Stimulated activated CD4-positive, alpha-beta T cell treated with anti-CD3 and anti-CD28 coated beads, Interleukin-15, amount 100 ng/mL, for 24 hours (primary cell): ENCODE measurements at regions not wholly inside any gene's neighbourhood (a gene's known extent, or its start where the extent isn't known, plus 50 kb on each side); places are given as distances from the start of the nearest gene placed in this dataset.
"Not testable (repeated sequence)": the region's sequence is repeated elsewhere in the genome, so short reads cannot be mapped to it uniquely, and the experiment has no call there.

Source experiments
- DNase-seq: peaks from one replicate; pipeline ENCODE4 v3.0.0-alpha.2; 2020

DNA sequence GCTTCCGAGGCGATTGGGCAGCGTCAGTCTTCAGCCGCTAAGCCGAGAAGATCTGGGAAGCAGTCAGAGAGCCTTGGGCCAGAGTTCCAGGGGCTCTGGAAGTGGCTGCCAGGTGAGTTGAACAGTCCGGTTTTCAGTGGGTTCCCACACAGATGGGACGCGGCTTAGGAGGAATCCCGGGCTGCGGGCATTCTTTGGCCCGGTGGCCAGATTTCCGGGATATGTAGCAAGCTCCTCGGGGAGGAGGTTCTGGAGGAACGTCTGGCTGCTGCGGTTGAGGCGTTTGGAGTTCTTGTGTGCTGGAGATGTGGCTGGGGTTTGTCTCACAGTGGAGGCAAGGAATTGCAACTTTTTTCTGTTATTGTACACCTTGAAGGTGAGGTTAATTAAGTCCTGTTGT is 182.6 kb downstream of the CD83 start:
- DNase-seq: not testable (repeated sequence)

DNA sequence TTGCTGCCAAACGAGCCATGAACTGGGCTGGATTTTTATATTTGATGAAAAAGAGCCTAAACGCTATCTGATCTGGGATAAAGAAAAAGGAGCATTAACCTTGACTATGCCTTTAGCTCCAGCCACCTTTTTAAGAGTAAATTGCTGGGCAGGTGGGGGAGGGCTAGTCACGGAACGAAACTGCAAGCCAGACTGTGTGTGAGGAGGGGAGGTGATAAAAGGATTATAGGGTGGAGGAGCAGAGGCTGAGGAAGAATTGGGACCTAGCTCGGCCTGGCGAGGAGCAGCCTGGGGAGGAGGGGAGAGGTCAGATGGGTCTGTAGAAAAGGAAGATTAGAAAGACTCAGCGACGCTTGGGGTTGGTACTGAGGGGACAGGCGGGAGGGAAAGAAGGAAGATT is 183.1 kb downstream of the CD83 start:
- not testable (repeated sequence) for DNase-seq

DNA sequence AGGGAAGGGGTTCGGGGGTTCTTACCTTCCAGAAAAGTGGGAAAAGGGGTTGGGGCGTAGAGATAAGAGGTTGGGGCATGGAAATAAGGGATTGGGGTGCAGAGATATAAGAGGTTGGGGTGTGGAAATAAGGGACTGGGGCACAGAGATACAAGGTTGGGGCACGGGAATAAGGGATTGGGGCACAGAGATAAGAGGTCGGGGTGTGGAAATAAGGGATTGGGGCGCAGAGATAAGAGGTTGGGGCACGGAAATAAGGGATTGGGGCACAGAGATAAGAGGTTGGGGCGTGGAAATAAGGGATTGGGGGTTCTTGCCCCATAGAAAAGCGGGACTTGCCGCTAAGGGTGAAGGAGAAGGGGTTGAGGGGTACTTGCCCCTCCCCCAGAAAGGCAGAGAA is 183.9 kb downstream of the CD83 start:
- not testable (repeated sequence) for DNase-seq

GRCh38 chr6:14305131-14305530 is 187.6 kb downstream of the CD83 start:
- DNase-seq: peak; percentile 18

DNA sequence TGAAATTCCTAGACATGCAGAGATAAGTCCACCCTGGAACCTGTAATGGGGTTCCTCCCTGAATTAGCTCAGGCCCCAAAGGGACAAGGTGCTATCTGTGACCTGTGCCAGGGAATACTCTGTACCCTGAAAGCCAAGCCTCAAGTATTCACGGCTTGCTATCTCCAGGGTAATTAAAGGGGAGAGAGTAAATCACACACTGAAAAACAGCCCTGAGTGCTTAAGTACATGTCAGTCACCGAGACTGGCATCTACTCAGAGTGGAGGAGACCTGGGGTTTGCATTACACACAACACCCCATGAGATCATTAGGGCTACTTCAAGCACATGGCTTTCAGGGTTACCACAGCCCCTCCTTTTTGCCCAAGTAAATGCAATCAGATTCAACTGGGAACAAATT is 188.1 kb downstream of the CD83 start:
- DNase-seq: no peak

- DNase-seq: no peak
These were observed 188.8 kb downstream of the CD83 start for GRCh38 chr6:14306151-14306906.

DNA sequence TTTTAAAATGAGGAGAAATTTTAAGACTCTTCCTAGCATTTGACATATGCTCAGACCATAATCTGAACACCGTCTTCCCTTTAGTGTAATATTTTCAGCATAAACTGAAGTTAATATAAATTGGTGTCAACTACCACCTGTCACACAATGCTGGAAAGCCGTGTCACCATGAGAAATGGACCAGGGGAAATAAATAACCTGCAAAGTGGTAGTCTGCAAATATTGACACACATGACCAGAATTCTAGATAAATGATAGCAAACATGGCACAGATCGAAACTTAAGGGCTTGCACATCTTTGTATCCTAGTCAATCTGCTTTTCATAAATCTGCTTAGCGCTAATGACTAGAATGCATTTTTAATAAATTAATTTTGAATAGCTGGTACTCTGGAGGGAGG is 191.9 kb downstream of the CD83 start:
- no peak for DNase-seq

GRCh38 chr6:14309951-14310445 is 192.4 kb downstream of the CD83 start:
- DNase-seq: no peak

GRCh38 chr6:14310960-14311359 is 193.4 kb downstream of the CD83 start:
- no peak for DNase-seq

- DNase-seq: no peak
These were observed 195.0 kb downstream of the CD83 start for GRCh38 chr6:14312587-14312986.

GRCh38 chr6:14313248-14313647 is 195.7 kb downstream of the CD83 start:
- no peak for DNase-seq

DNA sequence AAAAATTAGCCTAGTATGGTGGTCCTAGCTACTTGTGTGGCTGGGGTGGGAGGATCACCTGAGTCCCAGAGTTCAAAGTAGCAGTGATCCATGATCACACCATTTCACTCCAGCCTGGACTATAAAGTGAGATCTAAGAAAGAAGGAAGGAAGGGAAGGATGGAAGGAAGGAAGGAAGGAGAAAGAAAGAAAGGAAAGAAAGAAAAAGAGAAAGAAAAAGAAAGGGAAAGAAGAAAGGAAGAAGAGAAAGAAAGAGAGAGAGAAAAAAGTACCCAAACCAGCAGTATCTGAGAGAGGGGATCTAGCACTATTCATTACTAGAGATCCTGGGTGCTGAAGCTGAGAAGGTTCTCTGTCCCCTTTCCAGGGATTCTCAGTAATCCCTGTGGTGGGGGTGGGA is 197.8 kb downstream of the CD83 start:
- DNase-seq: no peak

DNA sequence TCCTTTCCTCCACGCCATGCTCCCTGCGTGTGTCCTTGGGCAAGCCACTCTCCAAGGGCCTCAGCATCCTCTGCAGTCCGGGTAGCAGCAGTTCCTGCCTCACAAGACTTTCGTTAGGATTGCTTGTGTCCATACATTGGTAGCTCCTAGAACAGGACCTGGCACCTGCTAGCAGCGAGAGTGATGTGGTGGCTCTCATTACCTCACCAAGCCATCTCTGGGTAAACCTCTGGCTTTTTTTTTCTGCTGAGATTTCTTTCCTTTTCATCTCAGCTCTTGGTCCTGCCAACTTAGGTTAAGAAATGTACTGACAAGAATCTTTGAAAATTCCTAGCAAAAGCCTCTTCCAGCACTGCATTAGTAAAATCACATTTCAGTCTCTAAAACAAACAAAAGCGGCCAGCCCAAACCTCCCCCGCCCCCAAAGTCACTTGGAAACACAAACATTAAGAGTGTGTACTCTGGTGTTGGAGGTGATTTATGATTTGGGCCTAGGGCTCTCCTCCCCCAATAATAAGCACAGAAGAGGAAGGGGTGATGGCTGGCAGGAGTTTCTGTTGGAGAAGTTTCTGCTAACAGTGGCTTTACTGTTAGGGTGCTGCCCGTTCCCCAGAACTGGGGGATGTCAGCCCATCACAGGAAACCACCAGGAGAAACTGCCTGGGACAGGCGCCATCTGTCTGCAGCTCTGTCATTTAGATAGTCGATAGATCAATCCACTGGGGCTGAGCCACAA is 199.2 kb downstream of the CD83 start:
- DNase-seq: peak; percentile 19

DNA sequence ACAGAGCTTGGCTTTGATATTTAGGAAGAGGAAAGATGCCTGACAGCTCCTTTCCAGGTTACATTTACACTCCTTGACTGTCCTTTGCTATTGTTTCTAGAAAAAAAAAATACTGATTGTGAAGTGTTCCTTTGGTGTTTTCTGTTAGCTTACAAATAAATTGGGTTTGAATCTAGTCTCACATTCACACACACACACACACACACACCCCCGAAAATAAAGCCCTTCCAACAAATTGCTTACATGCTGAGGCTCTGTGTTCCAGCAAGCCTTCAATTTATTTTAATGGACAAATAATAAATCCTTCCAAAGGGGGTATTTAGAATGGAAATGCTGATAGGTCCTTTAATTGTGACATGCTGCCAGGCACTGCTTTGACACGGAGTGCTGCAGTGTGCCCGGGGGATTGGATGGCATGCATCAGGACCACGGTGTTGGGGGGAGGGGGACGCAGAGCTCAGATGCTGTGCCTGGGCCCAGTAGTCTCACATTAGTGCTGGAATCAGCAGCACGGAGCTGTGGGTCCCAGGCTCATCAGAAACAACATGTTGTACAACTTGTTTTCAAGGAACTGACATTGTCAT is 199.9 kb downstream of the CD83 start:
- DNase-seq: no peak

DNA sequence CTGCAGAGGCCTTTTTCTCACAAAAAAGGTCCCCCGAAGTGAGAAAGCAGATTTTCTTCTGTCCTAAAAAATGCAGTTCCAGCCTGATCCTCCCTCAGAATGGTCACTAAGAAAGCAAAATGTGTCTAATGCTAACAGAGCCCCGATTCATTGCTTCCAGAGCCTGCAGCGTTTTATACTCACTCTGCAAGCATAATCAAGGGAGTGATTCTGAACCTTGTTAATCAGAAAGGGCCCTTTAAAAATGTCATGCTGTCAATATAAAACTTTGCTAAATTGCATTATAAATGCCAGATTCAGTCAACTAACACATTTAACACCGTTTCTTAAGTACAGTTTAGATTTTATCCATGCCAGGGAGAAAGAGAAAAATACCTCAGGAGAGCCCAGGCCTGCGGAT is 202.8 kb downstream of the CD83 start:
- no peak for DNase-seq

DNA sequence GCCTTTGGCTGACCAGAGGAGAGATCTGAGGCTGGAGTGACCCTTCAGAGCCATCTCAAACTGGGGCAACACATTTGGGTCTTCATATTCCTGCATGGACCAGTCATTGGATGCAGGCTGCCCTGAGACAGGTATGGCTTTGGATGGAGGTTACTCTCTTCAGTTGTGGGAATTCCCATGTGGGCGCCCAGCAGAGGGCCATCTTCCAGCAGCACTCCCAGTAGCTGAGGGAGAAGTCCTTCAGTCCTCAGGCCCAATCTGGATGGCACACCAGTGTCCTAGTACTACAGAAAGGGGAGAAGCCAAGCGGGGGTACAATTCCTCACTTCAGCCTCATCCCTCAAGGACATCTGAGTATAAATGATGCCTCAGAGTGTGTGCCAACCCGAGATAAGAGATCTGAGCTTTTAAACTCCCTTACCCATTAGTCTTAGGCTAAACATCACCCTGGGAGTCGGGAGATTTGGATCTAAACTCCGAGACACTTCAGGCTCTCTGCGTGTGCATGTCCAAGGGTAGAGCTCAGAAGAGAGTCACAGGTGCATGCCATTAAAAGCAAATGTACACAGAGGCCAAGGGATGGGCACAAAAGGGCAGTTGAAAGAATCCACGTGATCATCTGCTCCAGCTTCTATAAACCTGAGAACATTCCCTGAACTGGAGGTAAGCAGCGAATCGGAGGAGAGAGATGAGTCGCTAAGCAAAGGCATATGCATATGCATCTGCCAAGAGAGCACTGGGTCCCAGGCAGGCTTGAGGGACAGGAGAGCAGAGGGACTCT is 204.6 kb downstream of the CD83 start:
- no peak for DNase-seq

DNA sequence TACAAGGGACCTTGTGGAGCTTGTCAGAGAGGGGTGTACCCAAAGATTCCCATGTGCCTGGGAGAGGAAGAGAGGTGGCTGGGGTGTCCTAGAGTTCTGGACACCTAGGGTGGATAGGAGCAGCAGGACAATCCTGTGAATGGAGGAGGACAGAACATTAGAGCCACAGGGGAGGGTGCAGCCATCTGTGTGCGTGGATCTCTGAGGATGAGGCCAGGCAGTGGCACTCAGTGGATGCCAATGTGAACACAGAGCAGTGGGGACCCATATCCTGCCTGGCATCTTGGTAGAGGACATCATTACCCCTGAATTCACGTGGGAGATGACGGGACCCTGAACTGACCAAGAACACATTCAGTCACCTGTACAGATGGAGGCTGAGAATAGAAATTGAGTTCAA is 205.3 kb downstream of the CD83 start:
- DNase-seq: no peak

GRCh38 chr6:14326774-14327173 is 209.2 kb downstream of the CD83 start:
- DNase-seq: no peak

DNA sequence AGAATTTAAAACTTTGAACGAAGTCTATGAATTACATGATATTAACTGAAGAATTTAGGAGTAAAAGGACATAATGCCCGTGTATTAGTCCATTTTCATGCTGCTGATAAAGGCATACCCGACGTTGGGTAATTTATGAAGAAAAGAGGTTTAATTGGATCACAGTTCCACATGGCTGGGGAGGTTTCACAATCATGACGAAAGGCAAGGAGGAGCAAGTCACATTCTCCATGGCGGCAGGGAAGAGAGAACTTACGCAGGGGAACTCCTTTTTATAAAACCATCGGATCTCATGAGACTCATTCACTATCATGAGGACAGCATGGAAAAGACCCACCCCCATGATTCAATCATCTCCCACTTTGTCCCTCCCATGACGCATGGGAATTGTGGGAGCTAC is 210.6 kb downstream of the CD83 start:
- DNase-seq: no peak

DNA sequence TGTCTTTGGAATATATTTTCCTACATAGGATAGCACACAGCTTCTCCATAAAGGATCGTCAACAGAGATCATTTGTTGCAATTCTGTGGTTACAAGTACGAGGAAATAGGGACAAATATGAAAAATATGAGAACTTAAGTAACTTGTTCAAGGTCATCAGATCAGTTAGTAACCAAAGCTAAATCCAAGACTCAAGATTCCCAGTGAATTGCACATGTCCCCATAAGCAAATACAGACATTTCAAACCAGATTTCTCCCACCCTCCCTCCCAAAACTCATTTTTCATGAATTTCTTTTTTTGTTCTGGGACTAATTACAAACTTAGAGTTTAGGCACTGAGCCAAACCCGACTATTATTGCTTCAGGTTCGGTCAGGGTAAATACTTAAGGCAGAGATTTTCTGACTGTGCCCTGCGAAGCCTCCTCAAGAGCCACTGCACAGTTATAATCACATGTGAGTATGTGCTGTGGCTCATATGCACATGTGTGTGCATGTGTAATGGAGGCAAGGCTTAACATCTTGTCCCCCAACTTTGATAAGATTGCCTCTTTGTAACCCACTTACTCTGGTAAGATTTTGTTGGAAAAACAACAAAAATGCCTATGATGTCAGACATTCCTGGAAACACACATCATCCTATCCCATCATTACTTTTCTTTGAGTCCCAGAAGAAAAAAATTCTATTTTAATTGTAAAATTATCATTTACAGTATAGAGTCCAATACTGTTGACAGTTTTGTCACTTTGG is 216.2 kb downstream of the CD83 start:
- DNase-seq: no peak

DNA sequence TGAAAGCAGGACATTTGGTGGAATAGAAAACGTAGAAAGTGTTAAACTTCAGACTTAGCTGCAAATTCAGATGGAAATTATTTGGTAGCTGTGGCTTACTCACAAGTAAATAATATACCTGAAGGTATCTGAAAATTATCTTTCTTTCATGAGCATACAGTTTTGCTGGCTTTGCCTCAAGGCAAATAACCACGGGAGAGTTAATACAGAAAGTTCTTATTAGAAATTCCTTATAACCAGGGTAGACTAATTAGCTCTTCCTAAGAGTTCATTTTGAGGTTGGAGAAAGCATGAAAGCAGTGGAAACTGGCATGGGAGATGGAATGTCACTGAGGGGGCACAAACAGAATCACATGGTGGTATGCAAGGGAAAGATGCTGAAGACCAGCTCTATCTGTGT is 217.5 kb downstream of the CD83 start:
- DNase-seq: no peak

GRCh38 chr6:14337152-14337551 is 219.6 kb downstream of the CD83 start:
- no peak for DNase-seq
